ENCODE measurements at regions not wholly inside any gene's neighbourhood (a gene's known extent, or its start where the extent isn't known, plus 50 kb on each side); places are given as distances from the start of the nearest gene placed in this dataset.

- no peak for TF ChIP-seq CTCF (IDR thresholded peaks at IDR 0.05)
- no peak for TF ChIP-seq POLR2A (IDR thresholded peaks at IDR 0.05)
Observed at GRCh38 chr6:88548891-88549505, 382.9 kb upstream of the CNR1 start.

Measured in thyroid gland (tissue), 4 donors.